ENCODE measurements at regions not wholly inside any gene's neighbourhood (a gene's known extent, or its start where the extent isn't known, plus 50 kb on each side); places are given as distances from the start of the nearest gene placed in this dataset.
"Not testable (repeated sequence)": the region's sequence is repeated elsewhere in the genome, so short reads cannot be mapped to it uniquely, and the experiment has no call there.

GRCh38 chr1:188812153-188812552, 1665.5 kb downstream of the BRINP3 start:
- DNase-seq: not testable (repeated sequence)

GRCh38 chr1:188812836-188813573, 1664.7 kb downstream of the BRINP3 start:
- not testable (repeated sequence) for DNase-seq

GRCh38 chr1:188817814-188818213, 1659.8 kb downstream of the BRINP3 start:
- DNase-seq: no peak

GRCh38 chr1:188822248-188822647, 1655.4 kb downstream of the BRINP3 start:
- no peak for DNase-seq

- no peak for DNase-seq
These were observed 1652.2 kb downstream of the BRINP3 start for GRCh38 chr1:188825471-188825870.

- no peak for DNase-seq
These were observed 1650.9 kb downstream of the BRINP3 start for GRCh38 chr1:188826800-188827199.

- DNase-seq: no peak
These were observed 1650.3 kb downstream of the BRINP3 start for GRCh38 chr1:188827400-188827799.

GRCh38 chr1:188841111-188841696, 1636.5 kb downstream of the BRINP3 start:
- DNase-seq: not testable (repeated sequence)

GRCh38 chr1:188846468-188846867, 1631.2 kb downstream of the BRINP3 start:
- no peak for DNase-seq

GRCh38 chr1:188857526-188858087, 1620.1 kb downstream of the BRINP3 start:
- no peak for DNase-seq

GRCh38 chr1:188867614-188868013, 1610.0 kb downstream of the BRINP3 start:
- DNase-seq: no peak

- DNase-seq: no peak
These were observed 1606.5 kb downstream of the BRINP3 start for GRCh38 chr1:188871164-188871563.

- DNase-seq: no peak
These were observed 1605.3 kb downstream of the BRINP3 start for GRCh38 chr1:188872376-188872775.

GRCh38 chr1:188877668-188878067, 1600.0 kb downstream of the BRINP3 start:
- no peak for DNase-seq

- DNase-seq: no peak
These were observed 1589.3 kb downstream of the BRINP3 start for GRCh38 chr1:188888386-188888785.

- DNase-seq: no peak
These were observed 1588.5 kb downstream of the BRINP3 start for GRCh38 chr1:188889166-188889565.

GRCh38 chr1:188891958-188892357, 1585.7 kb downstream of the BRINP3 start:
- DNase-seq: no peak

- no peak for DNase-seq
These were observed 1582.1 kb downstream of the BRINP3 start for GRCh38 chr1:188895611-188896010.

- no peak for DNase-seq
These were observed 1574.4 kb downstream of the BRINP3 start for GRCh38 chr1:188903241-188903640.

GRCh38 chr1:188904201-188904600, 1573.5 kb downstream of the BRINP3 start:
- DNase-seq: no peak

GRCh38 chr1:188906921-188907641, 1570.6 kb downstream of the BRINP3 start:
- no peak for DNase-seq

GRCh38 chr1:188930382-188930781, 1547.3 kb downstream of the BRINP3 start:
- DNase-seq: no peak

GRCh38 chr1:188931506-188931905, 1546.2 kb downstream of the BRINP3 start:
- DNase-seq: no peak

All from activated CD4-positive, CD25-positive, alpha-beta regulatory T cell treated with anti-CD3 and anti-CD28 coated beads, Interleukin-2, amount 50 U/mL, for 72 hours (primary cell).